Testis (tissue), 2 donors: ENCODE measurements at regions not wholly inside any gene's neighbourhood (a gene's known extent, or its start where the extent isn't known, plus 50 kb on each side); places are given as distances from the start of the nearest gene placed in this dataset.
"Not testable (repeated sequence)": the region's sequence is repeated elsewhere in the genome, so short reads cannot be mapped to it uniquely, and the experiment has no call there.

Experiments
- DNase-seq: peaks from one replicate; pipeline ENCODE4 v3.0.0-alpha.2; 2019
- H3K27ac ChIP-seq, 2 donors: fragments of 200-600 bp; sonication (generic); one replicate each; pipeline ENCODE4 v1.5.1; 2019
- H3K27me3 ChIP-seq: fragments of 200-600 bp; sonication (generic); one replicate; pipeline ENCODE4 v1.5.1; 2019
- H3K36me3 ChIP-seq: fragments of 200-600 bp; sonication (generic); one replicate; pipeline ENCODE4 v1.5.1; 2017; ENCODE audit warnings: low read depth; ENCODE audit errors: missing control alignments
- H3K4me1 ChIP-seq: fragments of 200-600 bp; sonication (generic); one replicate; pipeline ENCODE4 v1.5.1; 2019
- H3K4me3 ChIP-seq, 2 donors: fragments of 200-600 bp; sonication (generic); one replicate each; pipeline ENCODE4 v1.5.1; 2017 to 2019
- H3K9me3 ChIP-seq: fragments of 200-600 bp; sonication (generic); one replicate; pipeline ENCODE4 v1.5.1; 2017
- POLR2A ChIP-seq: fragments of 450-650 bp; IDR thresholded peaks from one replicate; pipeline ENCODE4 v1.6.1; 2017; ENCODE audit warnings: antibody characterized with exemption, mild to moderate bottlenecking, moderate library complexity
- WGBS, 2 donors: methylation state at CpG; one replicate each; pipeline ENCODE4 v1.1.5; 2018; 5-methylcytosine and 5-hydroxymethylcytosine counted together
- intact Hi-C: fragments of 100-400 bp; cut with DNase I; formaldehyde crosslinking; loops from one replicate; pipeline ENCODE4 v1.15.1; 2023; ENCODE audit warnings: low total_unique reads
- TF ChIP-seq, protein P1 (sequence below), 3 experiments: fragments of 450-650 bp in 2 of 3; fragments of 200-600 bp in 1 of 3; sonication (generic) in 1 of 3; IDR thresholded peaks; one replicate each; pipeline ENCODE4 v1.5.1; 2016 to 2019; ENCODE audit warnings: antibody characterized with exemption in 3 of 3, mild to moderate bottlenecking in 2 of 3, moderate library complexity in 1 of 3

DNA sequence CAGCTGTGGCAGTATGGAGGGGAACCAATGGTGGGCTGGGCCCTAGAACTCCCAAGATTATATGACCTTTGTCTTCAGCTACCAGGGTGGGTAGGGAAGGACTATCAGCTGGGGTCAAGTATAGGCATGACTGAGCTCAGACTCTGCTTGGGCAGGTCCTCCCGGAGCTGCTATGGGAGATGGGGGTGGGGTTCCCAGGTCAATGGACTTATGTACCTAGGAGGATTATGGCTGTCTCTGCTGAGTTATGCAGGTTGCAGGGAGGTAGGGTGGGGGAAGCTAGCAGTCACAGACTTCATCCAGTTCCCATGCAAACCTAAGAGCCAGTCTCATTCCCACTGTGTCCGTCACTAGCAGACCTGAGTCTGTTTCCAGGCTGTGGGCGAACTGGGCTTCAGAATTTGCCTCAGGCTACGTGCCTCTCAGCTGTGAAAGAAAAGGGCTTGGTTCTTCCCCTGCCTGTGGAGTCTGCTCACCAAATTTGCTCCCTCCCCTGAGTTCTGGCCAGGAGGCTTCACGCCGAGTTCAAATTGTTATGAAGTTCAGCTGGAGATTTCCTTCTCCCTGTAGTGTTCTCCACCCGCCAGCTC lies 985.8 kb upstream of the NRXN1 start:
- Histone ChIP-seq H3K27ac (no peak overlapping the region), H3K9me3 (no peaks in the 10 kb centered on the region), H3K4me1 (no peaks in the 10 kb centered on the region), H3K4me3 (no peak overlapping the region), H3K36me3 (no peaks in the 10 kb centered on the region), H3K27me3 (no peaks in the 10 kb centered on the region)
- intact Hi-C loops = no loop called here
- DNase-seq = no peak
- TF ChIP-seq, protein P1, sequence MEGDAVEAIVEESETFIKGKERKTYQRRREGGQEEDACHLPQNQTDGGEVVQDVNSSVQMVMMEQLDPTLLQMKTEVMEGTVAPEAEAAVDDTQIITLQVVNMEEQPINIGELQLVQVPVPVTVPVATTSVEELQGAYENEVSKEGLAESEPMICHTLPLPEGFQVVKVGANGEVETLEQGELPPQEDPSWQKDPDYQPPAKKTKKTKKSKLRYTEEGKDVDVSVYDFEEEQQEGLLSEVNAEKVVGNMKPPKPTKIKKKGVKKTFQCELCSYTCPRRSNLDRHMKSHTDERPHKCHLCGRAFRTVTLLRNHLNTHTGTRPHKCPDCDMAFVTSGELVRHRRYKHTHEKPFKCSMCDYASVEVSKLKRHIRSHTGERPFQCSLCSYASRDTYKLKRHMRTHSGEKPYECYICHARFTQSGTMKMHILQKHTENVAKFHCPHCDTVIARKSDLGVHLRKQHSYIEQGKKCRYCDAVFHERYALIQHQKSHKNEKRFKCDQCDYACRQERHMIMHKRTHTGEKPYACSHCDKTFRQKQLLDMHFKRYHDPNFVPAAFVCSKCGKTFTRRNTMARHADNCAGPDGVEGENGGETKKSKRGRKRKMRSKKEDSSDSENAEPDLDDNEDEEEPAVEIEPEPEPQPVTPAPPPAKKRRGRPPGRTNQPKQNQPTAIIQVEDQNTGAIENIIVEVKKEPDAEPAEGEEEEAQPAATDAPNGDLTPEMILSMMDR (IDR thresholded peaks at IDR 0.05) = no peak
- no peak for TF ChIP-seq POLR2A
- 87 to 92% methylated on average over 3 to 7 of the region's 7 CpGs for WGBS, 2 donors

DNA sequence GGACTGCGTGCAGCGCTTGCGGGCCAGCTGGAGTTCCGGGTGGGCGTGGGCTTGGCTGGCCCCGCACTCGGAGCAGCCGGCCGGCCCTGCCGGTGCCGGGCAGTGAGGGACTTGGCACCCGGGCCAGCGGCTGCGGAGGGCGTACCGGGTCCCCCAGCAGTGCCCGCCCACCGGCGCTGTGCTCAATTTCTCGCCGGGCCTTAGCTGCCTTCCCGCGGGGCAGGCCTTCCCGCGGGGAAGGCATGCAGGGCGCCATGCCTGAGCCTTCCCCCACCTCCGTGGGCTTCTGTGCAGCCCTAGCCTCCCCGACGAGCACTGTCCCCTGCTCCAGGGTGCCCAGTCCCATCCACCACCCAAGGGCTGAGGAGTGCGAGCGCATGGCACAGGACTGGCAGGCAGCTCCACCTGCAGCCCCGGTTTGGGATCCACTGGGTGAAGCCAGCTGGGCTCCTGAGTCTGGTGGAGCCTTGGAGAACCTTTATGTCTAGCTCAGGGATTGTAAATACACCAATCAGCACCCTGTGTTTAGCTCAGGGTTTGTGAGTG lies 975.0 kb upstream of the NRXN1 start:
- H3K27me3 ChIP-seq, H3K36me3 ChIP-seq, H3K4me1 ChIP-seq, DNase-seq, H3K27ac ChIP-seq, intact Hi-C loops, H3K9me3 ChIP-seq: not testable (repeated sequence)
- 52% methylated on average over 32 of the region's 32 CpGs; no CpG with 5 or more reads in 1 of the 2 donors for WGBS, 2 donors
- H3K4me3 ChIP-seq = peak overlapping the region; percentile 21 to 53

DNA sequence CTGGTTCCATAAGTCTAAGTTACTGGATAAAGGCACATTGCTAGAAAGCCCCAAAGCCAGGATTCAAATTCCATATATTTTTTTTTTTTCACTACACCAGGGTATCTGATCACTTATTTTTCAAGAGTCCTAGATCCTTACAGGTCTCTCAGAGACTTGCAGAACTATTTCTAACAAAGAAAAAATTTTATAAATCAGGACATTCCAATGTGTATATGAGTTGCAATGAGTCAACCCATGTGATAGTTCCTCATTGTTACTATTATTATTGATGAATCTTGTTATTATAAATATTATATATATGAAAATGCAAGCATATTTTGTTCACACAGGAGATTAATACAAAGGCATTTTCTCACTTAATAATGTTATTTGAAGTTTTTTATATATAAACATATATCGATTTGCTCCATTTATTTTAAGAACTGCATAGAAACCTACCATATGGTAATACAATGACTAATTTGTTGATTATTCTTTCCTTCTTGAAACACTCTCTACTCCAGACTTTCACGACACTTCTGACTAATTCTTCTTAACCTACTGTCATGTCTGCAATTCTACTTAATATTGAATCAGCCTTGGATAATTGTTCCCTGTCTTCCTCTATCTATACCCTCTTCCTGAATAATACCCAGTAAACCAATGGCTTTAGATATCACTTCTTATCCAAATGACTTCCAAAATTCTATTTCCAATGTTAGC lies 968.4 kb upstream of the NRXN1 start:
- no peaks in the 10 kb centered on the region for H3K27me3 ChIP-seq
- intact Hi-C loops = no loop called here
- H3K4me3 ChIP-seq = no peak overlapping the region
- no peak for DNase-seq
- TF ChIP-seq, protein P1 (IDR thresholded peaks at IDR 0.05) = no peak
- TF ChIP-seq POLR2A = no peak
- H3K27ac ChIP-seq = no peak overlapping the region
- H3K4me1 ChIP-seq = no peaks in the 10 kb centered on the region
- H3K9me3 ChIP-seq = no peaks in the 10 kb centered on the region
- 86 to 96% methylated on average over 2 of the region's 2 CpGs for WGBS, 2 donors
- H3K36me3 ChIP-seq = no peaks in the 10 kb centered on the region

DNA sequence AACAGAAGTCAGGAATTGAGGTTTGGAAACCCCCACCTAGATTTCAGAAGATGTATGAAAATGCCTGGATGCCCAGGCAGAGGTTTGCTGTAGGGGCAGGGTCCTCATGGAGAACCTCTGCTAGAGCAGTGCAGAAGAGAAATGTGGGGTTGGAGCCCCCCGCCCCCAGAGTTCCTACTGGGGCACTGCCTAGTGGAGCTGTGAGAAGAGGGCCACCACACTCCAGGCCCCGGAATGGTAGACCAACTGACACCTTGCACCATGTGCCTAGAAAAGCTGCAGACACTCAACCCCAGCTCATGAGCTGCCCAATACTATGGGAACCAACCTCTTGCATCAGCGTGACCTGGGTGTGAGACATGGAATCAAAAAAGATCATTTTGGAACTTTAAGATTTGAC lies 967.0 kb upstream of the NRXN1 start:
- 97 to 100% methylated on average over 2 to 3 of the region's 3 CpGs for WGBS, 2 donors
- Histone ChIP-seq H3K9me3 (no peaks in the 10 kb centered on the region), H3K27me3 (no peaks in the 10 kb centered on the region), H3K36me3 (no peaks in the 10 kb centered on the region), H3K4me1 (no peaks in the 10 kb centered on the region), H3K27ac (no peak overlapping the region), H3K4me3 (no peak overlapping the region)
- TF ChIP-seq, protein P1 (IDR thresholded peaks at IDR 0.05) = no peak
- TF ChIP-seq POLR2A = no peak
- intact Hi-C loops = no loop called here
- DNase-seq = no peak

DNA sequence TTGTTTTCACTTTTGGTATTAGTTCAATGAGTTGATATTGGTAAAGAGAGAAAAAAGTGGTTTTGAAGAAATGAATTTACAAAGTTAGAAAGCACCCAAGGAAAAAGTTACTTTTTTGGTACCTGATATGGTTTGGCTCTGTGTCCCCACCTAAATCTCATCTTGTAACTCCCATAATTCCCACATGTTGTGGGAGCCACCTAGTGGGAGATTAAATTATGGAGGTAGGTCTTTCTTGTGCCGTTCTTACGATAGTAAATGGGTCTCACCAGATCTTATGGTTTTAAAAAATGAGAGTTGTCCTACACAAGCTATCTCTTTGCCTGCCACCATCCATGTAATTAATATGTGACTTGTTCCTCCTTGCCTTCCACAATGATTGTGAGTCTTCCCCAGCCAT lies 965.6 kb upstream of the NRXN1 start:
- TF ChIP-seq, protein P1 (IDR thresholded peaks at IDR 0.05) = no peak
- TF ChIP-seq POLR2A = no peak
- H3K9me3 ChIP-seq = no peaks in the 10 kb centered on the region
- intact Hi-C loops = no loop called here
- H3K4me3 ChIP-seq = no peak overlapping the region
- no peaks in the 10 kb centered on the region for H3K36me3 ChIP-seq
- H3K4me1 ChIP-seq = no peaks in the 10 kb centered on the region
- H3K27ac ChIP-seq = no peak overlapping the region
- no peaks in the 10 kb centered on the region for H3K27me3 ChIP-seq
- 95% methylated on average over 2 of the region's 2 CpGs for WGBS, 2 donors
- DNase-seq = no peak
